Subcutaneous abdominal adipose tissue (tissue), 5 donors: ENCODE measurements at regions not wholly inside any gene's neighbourhood (a gene's known extent, or its start where the extent isn't known, plus 50 kb on each side); places are given as distances from the start of the nearest gene placed in this dataset.

Experiments used
- H3K27ac ChIP-seq: one replicate; pipeline ENCODE4 v1.7.0; 2013; ENCODE audit warnings: low read depth, mild to moderate bottlenecking, inconsistent platforms, low read length, moderate library complexity
- H3K27me3 ChIP-seq, 5 donors: one replicate each; pipeline ENCODE4 v1.7.0; 2013; ENCODE audit warnings: low read length in 5 of 5, inconsistent platforms in 1 of 5; ENCODE audit not compliant: control insufficient read depth in 5 of 5, insufficient read depth in 4 of 5
- H3K36me3 ChIP-seq, 5 donors: one replicate each; pipeline ENCODE4 v1.7.0; 2013; ENCODE audit warnings: low read length in 5 of 5; ENCODE audit not compliant: control insufficient read depth in 5 of 5, insufficient read depth in 5 of 5
- H3K4me1 ChIP-seq, 5 donors: one replicate each; pipeline ENCODE4 v1.7.0; 2013; ENCODE audit warnings: low read length in 5 of 5, mild to moderate bottlenecking in 3 of 5, moderate library complexity in 1 of 5; ENCODE audit not compliant: control insufficient read depth in 5 of 5, insufficient read depth in 5 of 5
- H3K4me3 ChIP-seq, 5 donors: one replicate each; pipeline ENCODE4 v1.7.0; 2013; ENCODE audit warnings: low read length in 5 of 5, low read depth in 1 of 5
- H3K9ac ChIP-seq, 5 donors: one replicate each; pipeline ENCODE4 v1.7.0; 2013; ENCODE audit warnings: low read length in 5 of 5, mild to moderate bottlenecking in 4 of 5, moderate library complexity in 3 of 5
- H3K9me3 ChIP-seq, 5 donors: one replicate each; pipeline ENCODE4 v1.7.0; 2013; ENCODE audit warnings: low read length in 5 of 5; ENCODE audit not compliant: control insufficient read depth in 5 of 5
- donor health status: healthy.
- donor health status: healthy.
- donor health status: healthy.
- donor health status: healthy.
- donor health status: healthy.

GRCh38 chr20:22335210-22335609 is 249.2 kb downstream of the FOXA2 start:
- no peaks in the 10 kb centered on the region for H3K36me3 ChIP-seq
- peaks cover 0 to 41% (median 8%) of the 10 kb centered on the region in 5 donors for H3K27me3 ChIP-seq
- no peak overlapping the region for H3K9ac ChIP-seq
- no peaks in the 10 kb centered on the region for H3K4me1 ChIP-seq
- no peak overlapping the region for H3K27ac ChIP-seq
- H3K4me3 ChIP-seq = no peak overlapping the region
- H3K9me3 ChIP-seq = no peaks in the 10 kb centered on the region

GRCh38 chr20:22333885-22334545 is 250.4 kb downstream of the FOXA2 start:
- Histone ChIP-seq H3K4me1 (no peaks in the 10 kb centered on the region), H3K9me3 (no peaks in the 10 kb centered on the region), H3K27ac (no peak overlapping the region), H3K27me3 (peaks cover 0 to 34% (median 5%) of the 10 kb centered on the region in 5 donors), H3K9ac (no peak overlapping the region), H3K36me3 (no peaks in the 10 kb centered on the region), H3K4me3 (no peak overlapping the region)

DNA sequence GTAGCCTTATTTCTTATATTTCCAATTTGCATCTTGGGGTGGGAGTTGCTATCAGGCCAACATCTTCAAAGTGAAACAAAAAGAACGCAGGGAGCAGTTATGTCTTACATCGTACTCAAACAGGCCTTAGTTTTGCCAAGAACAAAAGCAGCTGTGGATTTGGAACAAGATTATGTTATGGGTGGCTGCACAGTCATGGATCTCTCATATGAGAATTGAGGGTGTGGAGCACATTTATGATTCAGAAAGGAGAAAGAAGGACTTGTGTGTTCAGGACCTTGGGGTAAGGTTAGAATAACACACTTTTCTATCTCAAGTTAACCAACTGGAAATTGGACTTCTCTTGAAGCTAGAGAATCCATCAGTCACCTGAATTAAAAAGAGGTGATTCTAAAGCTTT is 259.9 kb downstream of the FOXA2 start:
- no peaks in the 10 kb centered on the region for H3K4me1 ChIP-seq
- H3K9me3 ChIP-seq = no peaks in the 10 kb centered on the region
- H3K36me3 ChIP-seq = no peaks in the 10 kb centered on the region
- H3K27ac ChIP-seq = no peak overlapping the region
- no peak overlapping the region for H3K9ac ChIP-seq
- H3K4me3 ChIP-seq = no peak overlapping the region
- H3K27me3 ChIP-seq = peaks cover 0 to 3% (median 0%) of the 10 kb centered on the region in 5 donors

DNA sequence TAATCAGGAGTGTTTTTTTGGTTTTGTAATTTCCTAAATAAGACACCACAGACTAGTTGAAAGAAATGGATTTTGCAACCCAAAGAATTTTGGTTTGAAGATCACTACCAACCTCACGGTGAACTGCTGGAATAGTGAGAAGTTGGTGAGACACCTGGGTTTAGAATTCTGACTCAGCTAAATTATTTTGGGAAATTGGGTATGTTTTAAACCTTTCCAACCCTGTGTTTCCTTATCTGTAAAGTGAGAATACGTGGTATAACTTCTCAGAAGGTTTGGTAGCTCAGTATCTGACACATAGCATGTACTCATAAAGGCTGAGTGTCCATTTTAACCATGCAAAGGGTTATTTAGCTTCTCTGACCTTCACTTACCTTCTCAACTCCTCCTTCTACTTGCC is 261.9 kb downstream of the FOXA2 start:
- Histone ChIP-seq H3K27me3 (peaks cover 0 to 3% (median 0%) of the 10 kb centered on the region in 5 donors), H3K9ac (no peak overlapping the region), H3K27ac (no peak overlapping the region), H3K36me3 (no peaks in the 10 kb centered on the region), H3K4me1 (no peaks in the 10 kb centered on the region), H3K4me3 (no peak overlapping the region), H3K9me3 (no peaks in the 10 kb centered on the region)

GRCh38 chr20:22321191-22321590 is 263.2 kb downstream of the FOXA2 start:
- H3K4me1 ChIP-seq = no peaks in the 10 kb centered on the region
- H3K9me3 ChIP-seq = no peaks in the 10 kb centered on the region
- H3K36me3 ChIP-seq = no peaks in the 10 kb centered on the region
- H3K27me3 ChIP-seq = peaks cover 0 to 3% (median 0%) of the 10 kb centered on the region in 5 donors
- no peak overlapping the region for H3K4me3 ChIP-seq
- no peak overlapping the region for H3K9ac ChIP-seq
- no peak overlapping the region for H3K27ac ChIP-seq

DNA sequence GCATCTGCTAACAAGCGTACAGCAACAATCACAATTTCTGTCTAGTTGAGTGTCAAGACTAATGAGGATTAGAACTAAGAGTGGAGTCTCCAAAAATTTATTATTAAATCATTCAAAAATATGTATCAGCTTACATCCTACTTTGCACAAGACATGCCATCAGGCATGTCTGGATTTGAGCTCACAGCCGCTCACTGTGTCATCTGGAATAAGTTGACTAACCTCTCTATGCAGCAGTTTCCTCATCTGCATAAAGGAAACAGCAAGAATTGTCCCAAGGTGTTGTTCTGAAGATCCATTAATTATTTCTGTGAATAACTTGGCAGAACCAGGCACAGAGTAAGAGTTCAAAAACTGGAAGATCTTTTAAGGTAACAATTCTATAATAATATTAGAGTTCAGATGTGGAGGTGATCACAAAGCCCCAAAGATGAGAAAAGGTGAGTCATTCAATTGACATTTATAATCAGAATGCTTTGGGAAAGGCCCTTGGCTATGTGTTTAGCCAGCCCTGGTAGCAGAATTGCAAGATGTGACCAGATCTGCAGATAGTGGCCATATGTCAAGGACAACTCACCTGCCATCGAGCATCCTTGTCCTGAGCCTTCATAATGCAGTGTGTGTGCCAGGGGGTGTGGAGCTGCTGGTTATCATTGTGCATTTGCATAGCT is 264.0 kb downstream of the FOXA2 start:
- Histone ChIP-seq H3K4me1 (no peaks in the 10 kb centered on the region), H3K27me3 (peaks cover 0 to 2% (median 0%) of the 10 kb centered on the region in 5 donors), H3K9ac (no peak overlapping the region), H3K4me3 (no peak overlapping the region), H3K36me3 (no peaks in the 10 kb centered on the region), H3K27ac (no peak overlapping the region), H3K9me3 (no peaks in the 10 kb centered on the region)

DNA sequence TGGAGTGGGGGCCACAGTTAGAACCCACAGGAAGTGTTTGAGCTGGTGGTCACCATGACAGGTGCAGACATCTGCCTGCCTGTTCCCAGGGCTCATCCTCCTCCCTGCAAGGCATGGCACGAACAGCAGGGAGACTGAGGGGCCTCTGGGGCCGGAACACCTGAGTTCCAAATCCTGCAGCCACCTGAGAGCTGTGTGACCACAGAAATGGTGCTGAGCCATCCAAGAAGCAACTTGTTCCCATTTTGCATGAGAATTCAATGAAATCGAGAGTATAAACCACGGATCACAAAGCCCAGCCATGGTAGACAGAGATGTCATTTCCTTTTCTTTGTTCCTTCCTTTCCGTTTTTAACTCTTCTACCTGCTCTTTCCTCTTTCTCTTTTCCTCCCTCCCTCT is 268.6 kb downstream of the FOXA2 start:
- Histone ChIP-seq H3K4me1 (no peaks in the 10 kb centered on the region), H3K4me3 (no peak overlapping the region), H3K36me3 (no peaks in the 10 kb centered on the region), H3K9me3 (no peaks in the 10 kb centered on the region), H3K9ac (no peak overlapping the region), H3K27me3 (peaks cover 0 to 2% (median 0%) of the 10 kb centered on the region in 5 donors), H3K27ac (no peak overlapping the region)

DNA sequence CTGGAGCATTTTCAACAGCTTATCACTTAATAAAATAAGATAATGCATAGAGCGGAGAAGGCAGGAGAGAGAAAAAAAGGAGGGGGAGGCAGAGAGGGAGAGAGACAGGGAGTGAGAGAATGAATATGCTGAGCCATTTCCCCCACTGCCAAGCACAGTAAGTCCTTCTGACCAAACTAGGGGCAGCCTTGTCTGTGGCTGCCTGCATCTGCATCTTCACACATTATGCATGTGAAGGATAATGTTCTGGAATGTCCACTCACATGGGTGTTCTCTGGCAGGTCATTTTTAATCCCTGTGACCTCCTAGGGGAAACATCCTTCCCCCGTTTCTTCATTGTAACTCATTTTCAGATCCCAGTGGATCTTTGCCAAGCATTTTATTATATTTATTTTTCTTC is 269.3 kb downstream of the FOXA2 start:
- Histone ChIP-seq H3K27me3 (peaks cover 0 to 3% (median 2%) of the 10 kb centered on the region in 5 donors), H3K9me3 (no peaks in the 10 kb centered on the region), H3K9ac (no peak overlapping the region)

GRCh38 chr20:22312744-22313346 is 271.5 kb downstream of the FOXA2 start:
- no peak overlapping the region for H3K9ac ChIP-seq
- no peaks in the 10 kb centered on the region for H3K4me1 ChIP-seq
- H3K4me3 ChIP-seq = no peak overlapping the region
- no peaks in the 10 kb centered on the region for H3K36me3 ChIP-seq
- peaks cover 0 to 3% (median 2%) of the 10 kb centered on the region in 5 donors for H3K27me3 ChIP-seq
- H3K27ac ChIP-seq = no peak overlapping the region
- no peaks in the 10 kb centered on the region for H3K9me3 ChIP-seq

More for the DNA sequence above, 269.3 kb downstream of the FOXA2 start:
- Histone ChIP-seq H3K4me3 (no peak overlapping the region), H3K27ac (no peak overlapping the region), H3K36me3 (no peaks in the 10 kb centered on the region), H3K4me1 (no peaks in the 10 kb centered on the region)

GRCh38 chr20:22308934-22309333 is 275.4 kb downstream of the FOXA2 start:
- Histone ChIP-seq H3K4me1 (no peaks in the 10 kb centered on the region), H3K4me3 (no peak overlapping the region), H3K36me3 (no peaks in the 10 kb centered on the region), H3K9ac (no peak overlapping the region), H3K27me3 (peaks cover 0 to 3% (median 0%) of the 10 kb centered on the region in 5 donors), H3K9me3 (no peaks in the 10 kb centered on the region), H3K27ac (no peak overlapping the region)
